Neural progenitor cell (in vitro differentiated cells): ENCODE measurements at regions not wholly inside any gene's neighbourhood (a gene's known extent, or its start where the extent isn't known, plus 50 kb on each side); places are given as distances from the start of the nearest gene placed in this dataset.

Experiments used
- EZH2phosphoT487 ChIP-seq: fragments of 200-600 bp; sonication (generic); IDR thresholded peaks from 2 replicates; pipeline ENCODE4 v1.6.1; 2017; ENCODE audit warnings: antibody characterized with exemption
- TF ChIP-seq, protein P1 (sequence below): fragments of 200-600 bp; sonication (generic); IDR thresholded peaks from 2 replicates; pipeline ENCODE4 v1.5.1; 2017; ENCODE audit warnings: antibody characterized with exemption, mild to moderate bottlenecking

DNA sequence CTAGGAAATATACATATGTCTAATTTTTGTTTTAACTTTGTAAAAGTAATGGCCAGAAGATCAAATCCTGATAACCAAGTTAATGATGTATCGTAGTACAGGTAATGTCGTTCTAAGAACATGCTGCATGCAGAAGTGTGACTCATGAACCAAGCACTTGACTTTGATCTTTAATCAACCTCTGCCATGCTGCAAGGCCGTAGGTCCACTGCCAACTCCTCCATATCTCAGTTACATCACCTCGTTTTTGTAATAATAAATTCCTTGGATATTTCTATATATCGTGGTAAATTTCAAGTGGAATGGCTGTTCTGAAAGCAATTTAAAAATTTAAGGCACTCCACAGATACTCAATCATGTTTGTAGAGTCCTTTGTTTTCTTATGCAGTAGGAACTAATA lies 771.7 kb downstream of the EPHA7 start:
- TF ChIP-seq, protein P1, sequence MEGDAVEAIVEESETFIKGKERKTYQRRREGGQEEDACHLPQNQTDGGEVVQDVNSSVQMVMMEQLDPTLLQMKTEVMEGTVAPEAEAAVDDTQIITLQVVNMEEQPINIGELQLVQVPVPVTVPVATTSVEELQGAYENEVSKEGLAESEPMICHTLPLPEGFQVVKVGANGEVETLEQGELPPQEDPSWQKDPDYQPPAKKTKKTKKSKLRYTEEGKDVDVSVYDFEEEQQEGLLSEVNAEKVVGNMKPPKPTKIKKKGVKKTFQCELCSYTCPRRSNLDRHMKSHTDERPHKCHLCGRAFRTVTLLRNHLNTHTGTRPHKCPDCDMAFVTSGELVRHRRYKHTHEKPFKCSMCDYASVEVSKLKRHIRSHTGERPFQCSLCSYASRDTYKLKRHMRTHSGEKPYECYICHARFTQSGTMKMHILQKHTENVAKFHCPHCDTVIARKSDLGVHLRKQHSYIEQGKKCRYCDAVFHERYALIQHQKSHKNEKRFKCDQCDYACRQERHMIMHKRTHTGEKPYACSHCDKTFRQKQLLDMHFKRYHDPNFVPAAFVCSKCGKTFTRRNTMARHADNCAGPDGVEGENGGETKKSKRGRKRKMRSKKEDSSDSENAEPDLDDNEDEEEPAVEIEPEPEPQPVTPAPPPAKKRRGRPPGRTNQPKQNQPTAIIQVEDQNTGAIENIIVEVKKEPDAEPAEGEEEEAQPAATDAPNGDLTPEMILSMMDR = no peak
- no peak for TF ChIP-seq EZH2phosphoT487
